ENCODE measurements at regions not wholly inside any gene's neighbourhood (a gene's known extent, or its start where the extent isn't known, plus 50 kb on each side); places are given as distances from the start of the nearest gene placed in this dataset.

- DNase-seq (ENCODE audit: low read depth in 1 of 2, low spot score in 1 of 2): no peak
- no peak for TF ChIP-seq JUND (IDR thresholded peaks at IDR 0.05; ENCODE audit: low read depth)
- in situ Hi-C loops (cut with HindIII; ENCODE audit: low pct_unique_long_range_greater_than_20kb, low sequenced_read_pairs): no loop called here
These were observed 83.2 kb upstream of the EPHA4 start for GRCh38 chr2:221655300-221655699.

- no peak for DNase-seq (ENCODE audit: low read depth in 1 of 2, low spot score in 1 of 2)
- no peak for TF ChIP-seq JUND (IDR thresholded peaks at IDR 0.05; ENCODE audit: low read depth)
- in situ Hi-C loops (cut with HindIII; ENCODE audit: low pct_unique_long_range_greater_than_20kb, low sequenced_read_pairs): no loop called here
These were observed 81.1 kb upstream of the EPHA4 start for GRCh38 chr2:221653182-221653581.

DNA sequence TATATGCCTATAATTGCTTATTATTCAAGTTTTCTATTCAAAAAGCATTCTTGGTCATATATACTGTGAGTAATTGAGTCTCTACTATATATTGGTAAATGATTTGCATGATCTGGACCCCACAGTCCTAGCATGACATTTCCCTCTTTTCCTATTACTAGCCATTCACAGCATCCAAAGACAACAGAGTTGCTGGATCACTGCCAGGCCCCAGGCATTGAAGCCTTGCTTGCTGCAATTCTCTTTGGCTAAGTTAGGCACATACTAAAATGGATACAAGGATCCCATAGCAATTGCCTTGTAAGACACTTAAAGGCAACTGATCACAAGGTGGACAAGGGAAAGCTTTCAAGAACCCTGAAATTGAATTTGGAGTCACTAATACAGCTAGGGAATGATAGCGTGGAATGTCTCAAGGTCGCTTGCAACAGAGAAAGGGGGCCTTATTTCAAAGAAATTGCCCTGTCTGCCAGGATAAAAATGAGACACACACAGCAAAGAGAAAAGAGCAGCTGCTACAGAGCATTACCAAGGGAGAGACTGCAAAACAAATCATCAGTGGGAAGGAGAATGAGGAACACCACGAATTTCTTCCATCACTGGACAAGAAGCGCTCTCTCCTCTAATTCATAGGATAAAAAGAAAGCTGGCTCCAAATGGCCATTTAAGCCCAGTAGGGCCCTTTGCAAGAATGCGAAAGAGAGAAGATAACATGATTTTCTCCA, 77.1 kb upstream of the EPHA4 start:
- peak in 1 of 2 experiments; percentile 30 for DNase-seq (ENCODE audit: low read depth in 1 of 2, low spot score in 1 of 2)
- in situ Hi-C loops (cut with HindIII; ENCODE audit: low pct_unique_long_range_greater_than_20kb, low sequenced_read_pairs): no loop called here

GRCh38 chr2:221642447-221642846, 70.3 kb upstream of the EPHA4 start:
- in situ Hi-C loops (cut with HindIII; ENCODE audit: low pct_unique_long_range_greater_than_20kb, low sequenced_read_pairs): no loop called here
- TF ChIP-seq JUND (IDR thresholded peaks at IDR 0.05; ENCODE audit: low read depth): no peak
- DNase-seq (ENCODE audit: low read depth in 1 of 2, low spot score in 1 of 2): no peak

More for the DNA sequence above, 77.1 kb upstream of the EPHA4 start:
- no peak for TF ChIP-seq JUND (IDR thresholded peaks at IDR 0.05; ENCODE audit: low read depth)

DNA sequence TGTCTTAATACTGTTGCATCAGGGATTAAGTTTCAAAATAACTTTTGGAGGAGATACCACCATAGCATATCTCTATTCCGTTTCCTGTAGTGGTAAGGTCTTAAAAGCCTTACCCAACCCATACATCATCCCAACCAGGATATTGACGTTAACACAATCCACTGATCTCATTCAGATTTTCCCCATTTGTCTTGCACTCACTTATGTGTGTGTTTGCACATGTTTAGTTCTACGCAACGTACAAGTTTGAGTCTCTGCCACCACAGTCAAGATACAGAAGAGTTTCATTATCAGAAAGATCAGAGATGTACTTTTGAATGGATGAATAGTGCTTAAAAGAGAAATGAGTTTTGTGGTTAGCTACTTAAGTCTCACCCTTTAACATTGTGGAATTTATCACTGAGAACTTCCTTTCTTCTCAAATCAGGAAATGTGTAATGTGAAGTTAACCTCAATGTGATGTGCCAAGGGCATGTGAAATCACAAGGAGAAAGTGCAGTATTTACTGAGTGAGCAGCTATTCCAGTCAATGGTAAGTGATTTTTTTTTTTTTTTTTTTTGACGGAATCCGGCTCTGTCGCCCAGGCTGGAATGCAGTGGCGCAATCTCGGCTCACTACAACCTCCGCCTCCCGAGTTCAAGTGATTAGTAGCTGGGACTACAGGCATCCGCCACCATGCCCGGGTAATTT, 69.2 kb upstream of the EPHA4 start:
- no peak for DNase-seq (ENCODE audit: low read depth in 1 of 2, low spot score in 1 of 2)
- in situ Hi-C loops (cut with HindIII; ENCODE audit: low pct_unique_long_range_greater_than_20kb, low sequenced_read_pairs): no loop called here
- TF ChIP-seq JUND (IDR thresholded peaks at IDR 0.05; ENCODE audit: low read depth): no peak

DNA sequence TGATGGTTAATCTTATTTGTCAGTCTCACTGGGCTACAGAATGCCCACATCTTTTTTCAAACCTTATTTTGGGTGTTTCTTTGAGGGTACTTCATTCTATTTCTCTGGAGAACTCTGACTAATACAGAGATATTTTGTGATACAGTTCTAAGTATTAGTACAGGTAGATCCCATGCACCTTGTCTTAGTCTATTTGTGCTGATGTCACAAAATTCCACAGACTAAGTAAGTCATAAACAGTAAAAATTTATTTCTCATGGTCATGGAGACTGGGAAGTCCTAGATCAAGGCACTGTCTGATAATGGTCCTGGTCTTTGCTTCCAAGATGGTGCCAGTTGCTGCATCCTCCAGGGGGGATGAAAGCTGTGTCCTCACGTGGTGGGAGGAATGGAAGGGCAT, 68.6 kb upstream of the EPHA4 start:
- no peak for DNase-seq (ENCODE audit: low read depth in 1 of 2, low spot score in 1 of 2)
- in situ Hi-C loops (cut with HindIII; ENCODE audit: low pct_unique_long_range_greater_than_20kb, low sequenced_read_pairs): no loop called here
- no peak for TF ChIP-seq JUND (IDR thresholded peaks at IDR 0.05; ENCODE audit: low read depth)

- DNase-seq (ENCODE audit: low read depth in 1 of 2, low spot score in 1 of 2): no peak
- in situ Hi-C loops (cut with HindIII; ENCODE audit: low pct_unique_long_range_greater_than_20kb, low sequenced_read_pairs): no loop called here
- no peak for TF ChIP-seq JUND (IDR thresholded peaks at IDR 0.05; ENCODE audit: low read depth)
These were observed 65.7 kb upstream of the EPHA4 start for GRCh38 chr2:221637851-221638250.

- in situ Hi-C loops (cut with HindIII; ENCODE audit: low pct_unique_long_range_greater_than_20kb, low sequenced_read_pairs): no loop called here
- TF ChIP-seq JUND (IDR thresholded peaks at IDR 0.05; ENCODE audit: low read depth): no peak
- DNase-seq (ENCODE audit: low read depth in 1 of 2, low spot score in 1 of 2): peak in 1 of 2 experiments; percentile 49
These were observed 63.8 kb upstream of the EPHA4 start for GRCh38 chr2:221635949-221636348.

GRCh38 chr2:221629468-221629867, 57.4 kb upstream of the EPHA4 start:
- in situ Hi-C loops (cut with HindIII; ENCODE audit: low pct_unique_long_range_greater_than_20kb, low sequenced_read_pairs): no loop called here
- TF ChIP-seq JUND (IDR thresholded peaks at IDR 0.05; ENCODE audit: low read depth): no peak
- no peak for DNase-seq (ENCODE audit: low read depth in 1 of 2, low spot score in 1 of 2)

DNA sequence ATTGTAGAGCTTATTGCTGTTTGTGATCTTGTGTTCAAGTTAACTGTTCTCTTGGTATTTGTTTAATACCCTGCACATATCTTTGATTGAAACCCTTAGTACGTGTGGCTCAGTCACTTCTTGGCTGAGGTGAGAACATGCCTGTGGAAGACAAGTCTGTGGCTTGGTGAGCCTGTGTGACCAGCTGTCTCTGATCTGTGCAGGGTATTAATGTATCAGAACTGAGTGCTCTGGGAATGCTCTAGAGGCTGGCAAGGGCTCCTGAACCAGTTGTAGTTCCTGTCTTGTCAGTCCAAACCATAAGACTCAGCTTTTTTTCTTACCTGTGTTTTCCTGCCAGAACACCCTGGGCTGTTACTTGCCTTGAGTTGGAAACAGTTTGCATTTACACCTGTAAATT, 52.4 kb upstream of the EPHA4 start:
- DNase-seq (ENCODE audit: low read depth in 1 of 2, low spot score in 1 of 2): peak in 1 of 2 experiments; percentile 3
- in situ Hi-C loops (cut with HindIII; ENCODE audit: low pct_unique_long_range_greater_than_20kb, low sequenced_read_pairs): no loop called here
- no peak for TF ChIP-seq JUND (IDR thresholded peaks at IDR 0.05; ENCODE audit: low read depth)

Measured in T47D (cell line).